GM19372 (cell line): ENCODE measurements at regions not wholly inside any gene's neighbourhood (a gene's known extent, or its start where the extent isn't known, plus 50 kb on each side); places are given as distances from the start of the nearest gene placed in this dataset.

ENCODE experiments used
- ATAC-seq: cut with Tn5 transposase; IDR thresholded peaks from one replicate; pipeline ENCODE4 v1.9.1; 2021; ENCODE audit warnings: mild to moderate bottlenecking, low read depth, moderate library complexity; ENCODE audit not compliant: unreplicated experiment

- ATAC-seq = no peak
These were observed 157.0 kb upstream of the TLL1 start for GRCh38 chr4:165715989-165716388.

DNA sequence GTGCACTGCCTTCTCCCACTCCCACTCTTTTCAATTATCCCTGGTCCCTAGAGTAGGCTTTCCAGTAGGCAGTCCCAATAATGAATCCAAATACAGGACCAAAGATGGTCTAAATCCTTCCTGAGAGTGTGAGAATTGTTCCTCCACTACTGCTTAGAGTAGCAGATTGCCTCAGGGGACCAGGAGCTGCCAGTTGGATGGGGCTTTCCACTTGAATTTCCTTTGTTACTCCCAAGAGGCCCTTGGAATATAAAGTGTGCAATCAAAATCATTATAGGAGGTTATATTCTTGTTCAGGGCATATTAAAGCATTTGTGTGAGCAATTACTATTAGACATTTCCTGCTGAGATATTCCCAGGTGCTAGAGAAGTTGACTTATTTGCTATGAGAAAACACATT lies 156.6 kb upstream of the TLL1 start:
- no peak for ATAC-seq

- ATAC-seq = no peak
These were observed 154.4 kb upstream of the TLL1 start for GRCh38 chr4:165718660-165719059.

- ATAC-seq = no peak
These were observed 152.5 kb upstream of the TLL1 start for GRCh38 chr4:165720411-165721082.

- no peak for ATAC-seq
These were observed 151.2 kb upstream of the TLL1 start for GRCh38 chr4:165721815-165722214.

GRCh38 chr4:165723051-165723795 lies 149.8 kb upstream of the TLL1 start:
- no peak for ATAC-seq

GRCh38 chr4:165724786-165725185 lies 148.3 kb upstream of the TLL1 start:
- no peak for ATAC-seq

GRCh38 chr4:165725352-165725751 lies 147.7 kb upstream of the TLL1 start:
- ATAC-seq = no peak

DNA sequence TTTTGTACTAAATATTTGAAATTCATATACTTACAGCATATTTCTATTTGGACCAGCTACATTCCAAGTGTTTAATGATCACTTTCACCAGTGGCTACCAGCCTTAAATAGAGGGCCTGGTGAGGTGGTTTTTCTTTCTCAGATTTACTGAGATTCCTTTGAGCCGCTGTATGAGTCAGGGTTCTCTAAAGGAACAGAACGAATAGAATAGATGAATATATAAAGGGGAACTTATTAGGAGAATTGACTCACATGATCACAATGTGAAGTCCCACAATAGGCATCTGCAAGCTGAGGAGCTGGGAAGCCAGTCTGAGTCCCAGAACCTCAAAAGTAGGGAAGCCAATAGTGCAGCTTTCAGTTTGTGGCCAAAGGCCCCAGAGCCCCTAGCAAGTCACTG lies 146.2 kb upstream of the TLL1 start:
- ATAC-seq = no peak

GRCh38 chr4:165737309-165737972 lies 135.6 kb upstream of the TLL1 start:
- ATAC-seq = no peak

- peak; percentile 62 for ATAC-seq
These were observed 134.5 kb upstream of the TLL1 start for GRCh38 chr4:165738571-165738970.

DNA sequence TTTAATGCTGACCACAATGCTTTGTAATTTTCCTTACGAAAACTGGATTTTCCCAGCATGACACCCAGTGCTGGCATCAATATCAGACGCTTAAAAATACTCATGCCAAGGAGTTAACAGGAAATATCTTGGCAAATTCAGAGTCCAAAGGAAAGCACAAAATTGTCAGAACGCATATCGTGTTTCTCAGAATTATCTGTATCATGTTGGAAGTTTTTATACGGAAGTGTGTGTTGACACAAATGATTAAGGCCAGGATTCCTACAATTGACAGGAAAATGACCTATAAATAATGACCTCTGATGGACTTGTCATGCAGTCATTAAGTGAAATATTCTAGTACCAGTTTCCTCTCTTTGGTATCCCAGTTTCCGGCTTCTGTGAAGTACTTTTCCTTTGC lies 132.1 kb upstream of the TLL1 start:
- ATAC-seq = no peak

DNA sequence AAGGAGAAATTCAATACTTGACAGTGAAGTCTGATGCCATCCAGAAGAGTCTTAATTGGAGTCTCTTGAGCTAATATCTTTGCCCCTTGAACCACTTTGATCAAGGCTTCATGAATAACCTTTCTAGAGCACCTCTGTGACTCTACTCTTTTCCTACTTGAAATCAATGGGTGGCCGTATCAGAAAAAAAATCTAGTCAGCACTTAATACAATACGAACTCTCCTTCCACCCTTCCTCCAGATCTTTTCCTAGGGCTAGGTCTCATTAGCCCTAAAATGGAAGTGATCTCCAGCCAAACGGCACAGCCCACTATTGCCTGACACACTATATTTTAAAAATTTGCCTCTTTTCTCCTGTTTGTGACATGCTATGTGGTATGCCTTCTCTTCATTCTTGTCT lies 129.6 kb upstream of the TLL1 start:
- no peak for ATAC-seq

DNA sequence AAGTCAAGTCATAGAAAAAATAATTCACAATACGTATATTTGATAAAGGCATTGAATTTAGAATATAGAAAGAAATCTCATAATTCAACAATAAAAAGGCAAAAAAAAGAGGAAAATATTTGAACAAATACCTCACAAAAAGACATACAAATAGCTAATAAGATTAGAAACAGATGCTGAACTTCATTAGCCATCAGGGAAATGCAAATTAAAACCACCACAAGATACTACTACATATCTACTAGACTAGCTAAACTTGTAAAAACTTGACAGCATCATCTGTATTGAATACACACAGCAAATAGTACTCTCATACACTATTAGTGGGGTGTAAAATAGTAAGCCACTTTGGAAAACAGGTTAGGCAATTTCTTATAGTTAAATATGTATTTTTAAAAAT lies 128.7 kb upstream of the TLL1 start:
- ATAC-seq = no peak

GRCh38 chr4:165748321-165748720 lies 124.7 kb upstream of the TLL1 start:
- ATAC-seq = no peak

DNA sequence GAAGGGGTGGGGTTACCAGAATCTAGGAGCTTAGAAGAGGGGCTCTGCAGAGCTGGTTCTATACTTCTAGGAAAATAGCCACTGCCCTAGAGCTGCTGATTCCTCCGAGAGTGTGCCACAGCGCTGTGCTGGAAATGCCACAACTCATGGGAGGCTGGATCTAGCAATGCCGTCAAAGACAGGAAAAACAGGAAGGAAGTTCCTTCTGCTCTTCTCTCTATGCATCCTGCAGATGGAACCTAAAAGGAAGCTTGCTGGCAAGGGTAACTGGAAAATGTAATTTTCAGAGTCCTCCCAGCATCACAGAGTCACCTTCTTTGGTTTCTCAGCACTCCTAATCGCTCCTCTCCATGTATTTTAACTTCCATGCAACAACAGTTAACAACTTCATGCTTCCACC lies 121.2 kb upstream of the TLL1 start:
- ATAC-seq = no peak

- no peak for ATAC-seq
These were observed 118.4 kb upstream of the TLL1 start for GRCh38 chr4:165754664-165755063.

DNA sequence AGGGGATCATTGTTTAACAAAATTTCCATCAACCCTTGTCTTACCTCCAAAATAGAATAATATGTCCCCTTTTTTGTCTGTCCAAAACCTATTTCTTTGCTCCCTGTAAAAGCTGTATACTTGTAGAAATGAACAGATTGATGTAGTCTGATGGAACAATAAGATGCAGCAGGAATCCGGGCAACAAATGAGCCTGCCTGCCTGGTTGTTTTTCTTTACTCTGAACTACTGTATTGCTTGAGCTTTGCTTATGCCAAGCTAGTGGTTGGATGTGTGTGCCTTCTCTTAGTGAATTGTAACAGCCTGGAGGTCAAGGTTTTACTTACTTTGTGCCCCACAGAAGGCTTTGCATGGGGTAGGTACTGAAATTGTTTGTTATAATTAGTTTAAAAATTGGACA lies 116.2 kb upstream of the TLL1 start:
- no peak for ATAC-seq

- ATAC-seq = no peak
These were observed 115.6 kb upstream of the TLL1 start for GRCh38 chr4:165757451-165757850.

- ATAC-seq = no peak
These were observed 115.0 kb upstream of the TLL1 start for GRCh38 chr4:165758086-165758485.

DNA sequence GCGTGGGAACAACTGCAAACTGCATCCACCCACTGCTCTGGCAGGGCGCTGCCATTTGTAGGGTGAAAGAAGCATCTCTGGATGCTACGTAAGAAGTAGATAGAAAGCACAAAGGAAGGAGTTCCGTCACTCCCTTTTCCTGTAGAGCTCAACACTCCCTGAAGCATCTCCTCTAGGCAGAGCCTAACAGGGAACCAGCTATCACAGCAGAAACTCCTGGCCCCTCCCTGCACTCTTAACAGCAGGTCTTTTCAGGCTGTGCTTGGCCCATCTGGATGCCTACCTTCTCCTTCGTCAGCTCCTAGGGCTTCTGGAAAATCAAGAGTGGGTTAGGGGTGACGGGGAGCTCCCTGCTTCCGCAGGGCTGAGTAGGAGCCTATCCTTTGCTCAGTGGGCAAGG lies 112.9 kb upstream of the TLL1 start:
- no peak for ATAC-seq

GRCh38 chr4:165761963-165762362 lies 111.1 kb upstream of the TLL1 start:
- ATAC-seq = no peak
